ENCODE measurements at regions not wholly inside any gene's neighbourhood (a gene's known extent, or its start where the extent isn't known, plus 50 kb on each side); places are given as distances from the start of the nearest gene placed in this dataset.
A peak's percentile ranks its signal among the peaks of the same experiment; 100 is the strongest.

DNA sequence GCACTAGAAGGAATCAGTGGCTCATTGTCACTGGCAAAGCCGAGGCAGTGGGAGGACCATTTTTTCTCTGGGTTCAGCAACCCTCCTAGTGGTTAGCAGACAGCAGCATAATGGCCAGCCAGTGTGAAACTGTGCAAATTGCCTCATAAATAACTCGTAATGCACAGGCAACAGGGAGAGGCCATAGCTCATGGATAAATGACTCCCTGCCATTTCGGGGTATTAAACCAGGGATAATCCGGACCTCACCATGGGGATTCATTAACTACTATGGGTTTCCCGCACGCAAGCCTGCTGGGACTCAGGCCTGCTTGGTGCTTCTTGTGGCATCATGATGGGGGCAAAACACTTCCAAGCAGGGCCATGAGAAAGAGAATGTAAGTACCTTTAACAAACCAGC lies 158.2 kb upstream of the CHD6 start:
- Mint-ChIP-seq H3K4me1 (no peaks in the 10 kb centered on the region), H3K9me3 (ENCODE audit: low read depth) (no peaks in the 10 kb centered on the region), H3K36me3 (ENCODE audit: low read depth) (no peaks in the 10 kb centered on the region), H3K4me3 (no peak overlapping the region), H3K27ac (no peak overlapping the region), H3K27me3 (peaks cover 15% of the 10 kb centered on the region)
- intact Hi-C loops (cut with DNase I, micrococcal nuclease): no loop called here
- POLR2A ChIA-PET: no interaction called here
- ATAC-seq (no peak), DNase-seq (no peak)
- CTCF ChIA-PET: no interaction called here

GRCh38 chr20:41774291-41774690 lies 156.1 kb upstream of the CHD6 start:
- no peaks in the 10 kb centered on the region for H3K9me3 Mint-ChIP-seq (ENCODE audit: low read depth)
- no peaks in the 10 kb centered on the region for H3K4me1 Mint-ChIP-seq
- CTCF ChIA-PET: no interaction called here
- DNase-seq: no peak
- ATAC-seq: no peak
- intact Hi-C loops (cut with DNase I, micrococcal nuclease): no loop called here
- no peak overlapping the region for H3K27ac Mint-ChIP-seq
- H3K4me3 Mint-ChIP-seq: no peak overlapping the region
- no peaks in the 10 kb centered on the region for H3K36me3 Mint-ChIP-seq (ENCODE audit: low read depth)
- peaks cover 13% of the 10 kb centered on the region for H3K27me3 Mint-ChIP-seq
- POLR2A ChIA-PET: no interaction called here

DNA sequence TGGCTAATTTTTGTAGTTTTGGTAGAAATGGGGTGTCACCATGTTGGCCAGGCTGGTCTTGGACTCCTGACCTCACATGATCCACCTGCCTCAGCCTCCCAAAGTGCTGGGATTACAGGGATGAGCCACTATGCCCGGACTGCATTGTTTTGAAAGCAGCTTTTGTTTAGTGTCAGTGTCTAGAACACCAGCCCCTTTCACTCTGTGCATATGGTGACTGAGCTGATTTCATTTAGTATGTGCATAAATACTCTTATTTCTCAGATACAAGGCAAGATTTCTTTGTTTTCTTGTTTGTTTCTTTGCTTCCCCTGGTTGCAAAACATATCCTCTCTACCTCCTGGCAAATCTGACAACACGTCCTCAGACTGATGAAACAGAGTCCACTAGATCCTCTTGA lies 152.8 kb upstream of the CHD6 start:
- DNase-seq (no peak), ATAC-seq (no peak)
- Mint-ChIP-seq H3K27me3 (peaks cover 9% of the 10 kb centered on the region), H3K36me3 (ENCODE audit: low read depth) (peaks cover under 1% of the 10 kb centered on the region), H3K27ac (no peak overlapping the region), H3K4me3 (no peak overlapping the region), H3K9me3 (ENCODE audit: low read depth) (no peaks in the 10 kb centered on the region), H3K4me1 (no peaks in the 10 kb centered on the region)
- intact Hi-C loops (cut with DNase I, micrococcal nuclease): no loop called here
- ChIA-PET POLR2A (no interaction called here), CTCF (no interaction called here)

DNA sequence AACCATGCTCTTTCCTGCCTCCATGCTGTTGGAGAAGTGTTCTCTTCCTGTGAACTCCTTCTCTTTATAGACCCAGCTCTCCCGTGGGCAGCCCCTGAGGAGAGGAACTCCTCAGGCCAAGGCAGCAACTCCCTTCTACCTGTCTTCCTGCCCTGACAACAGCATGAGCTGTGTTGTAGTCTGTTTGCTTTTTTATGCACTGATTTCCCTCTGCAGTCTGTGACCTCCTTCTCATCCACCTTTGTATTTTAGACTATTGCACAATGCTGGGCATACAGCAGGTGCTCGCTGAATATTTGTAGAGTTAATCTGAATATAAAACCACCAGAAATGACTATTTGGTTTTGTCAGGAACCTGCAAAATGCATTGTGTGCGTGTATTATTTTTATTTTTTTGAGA lies 152.2 kb upstream of the CHD6 start:
- H3K4me1 Mint-ChIP-seq: no peaks in the 10 kb centered on the region
- H3K36me3 Mint-ChIP-seq (ENCODE audit: low read depth): peaks cover 2% of the 10 kb centered on the region
- DNase-seq (no peak), ATAC-seq (no peak)
- no peak overlapping the region for H3K27ac Mint-ChIP-seq
- intact Hi-C loops (cut with DNase I, micrococcal nuclease): no loop called here
- ChIA-PET CTCF (no interaction called here), POLR2A (no interaction called here)
- H3K9me3 Mint-ChIP-seq (ENCODE audit: low read depth): no peaks in the 10 kb centered on the region
- H3K4me3 Mint-ChIP-seq: no peak overlapping the region
- peaks cover 9% of the 10 kb centered on the region for H3K27me3 Mint-ChIP-seq

DNA sequence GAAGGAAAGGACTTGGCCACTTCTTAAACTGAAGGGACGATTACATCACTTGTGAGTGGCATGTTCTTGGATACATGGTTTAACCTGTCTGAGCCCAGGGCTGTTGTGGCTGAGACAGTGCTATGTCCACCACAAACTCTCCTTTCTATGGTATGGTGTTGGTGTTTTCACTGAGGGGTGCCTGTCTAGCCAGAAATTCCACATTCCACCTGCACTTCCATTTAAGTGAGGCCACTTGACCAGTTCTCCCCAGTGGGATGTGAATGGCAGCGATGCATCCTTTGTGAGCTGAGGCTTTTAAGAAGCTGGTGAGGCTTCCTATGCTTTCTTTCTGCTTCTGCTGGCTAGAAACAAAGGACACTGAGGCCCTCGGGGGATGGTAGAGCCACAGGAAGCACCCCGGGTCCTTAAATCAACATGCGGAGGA lies 151.4 kb upstream of the CHD6 start:
- no peak overlapping the region for H3K27ac Mint-ChIP-seq
- H3K9me3 Mint-ChIP-seq (ENCODE audit: low read depth): no peaks in the 10 kb centered on the region
- ChIA-PET CTCF (no interaction called here), POLR2A (no interaction called here)
- DNase-seq (no peak), ATAC-seq (no peak)
- no peak overlapping the region for H3K4me3 Mint-ChIP-seq
- H3K36me3 Mint-ChIP-seq (ENCODE audit: low read depth): peaks cover 2% of the 10 kb centered on the region
- H3K4me1 Mint-ChIP-seq: no peaks in the 10 kb centered on the region
- H3K27me3 Mint-ChIP-seq: peaks cover 4% of the 10 kb centered on the region
- intact Hi-C loops (cut with DNase I, micrococcal nuclease): no loop called here

- no peak for ATAC-seq
- intact Hi-C loops (cut with DNase I, micrococcal nuclease): no loop called here
- CTCF ChIA-PET: interaction anchor here (0.7 kb wide), 1 partner anchor 844 kb away, joined by 3 read pairs; no protein-coding TSS in a partner anchor
- POLR2A ChIA-PET: no interaction called here
- Mint-ChIP-seq H3K9me3 (ENCODE audit: low read depth) (no peaks in the 10 kb centered on the region), H3K4me3 (no peak overlapping the region), H3K27ac (no peak overlapping the region), H3K36me3 (ENCODE audit: low read depth) (no peaks in the 10 kb centered on the region), H3K4me1 (no peaks in the 10 kb centered on the region), H3K27me3 (peaks cover 16% of the 10 kb centered on the region)
- DNase-seq: no peak
Measured at GRCh38 chr20:41750137-41750536, 132.0 kb upstream of the CHD6 start.

DNA sequence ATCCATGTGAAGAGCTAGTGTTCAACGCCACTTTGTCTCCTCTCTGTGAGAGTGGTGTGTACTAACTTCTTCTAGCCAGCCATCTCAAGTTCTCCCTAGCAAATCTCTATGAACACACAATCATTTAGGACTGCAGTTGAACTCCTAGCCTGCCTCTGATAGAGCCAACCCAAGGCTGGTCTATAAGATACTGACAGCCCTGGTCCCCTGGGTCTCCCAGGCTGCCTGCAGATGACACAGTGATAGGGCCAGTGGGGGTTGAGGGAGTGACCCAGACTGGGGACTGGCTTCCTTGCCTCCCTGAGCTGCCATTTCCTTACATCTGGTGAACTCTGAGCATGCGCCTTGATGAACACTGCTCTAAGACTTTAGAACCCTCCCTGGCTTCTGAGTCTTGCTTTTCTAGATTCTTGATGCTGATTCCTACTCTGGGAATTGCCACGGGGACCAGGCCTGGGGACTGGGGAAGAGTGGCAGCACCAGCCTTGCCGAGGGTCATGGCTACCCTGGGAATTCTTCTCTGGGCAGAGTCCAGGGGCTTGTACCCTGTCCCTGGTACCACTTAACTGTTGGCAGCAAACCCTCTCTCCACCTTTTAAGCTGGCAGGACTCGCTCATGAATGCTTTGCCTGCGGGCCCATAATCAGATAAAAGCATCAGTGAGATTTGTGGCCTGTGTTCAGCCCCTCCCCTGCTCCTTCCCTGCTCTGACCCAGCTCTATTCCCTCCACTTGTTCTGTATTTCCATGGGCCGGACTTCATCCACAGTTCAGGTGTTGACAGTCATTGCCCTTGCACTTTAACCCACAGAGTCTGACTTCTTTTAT lies 130.8 kb upstream of the CHD6 start:
- H3K27ac Mint-ChIP-seq: no peak overlapping the region
- H3K36me3 Mint-ChIP-seq (ENCODE audit: low read depth): no peaks in the 10 kb centered on the region
- H3K27me3 Mint-ChIP-seq: peaks cover 21% of the 10 kb centered on the region
- intact Hi-C loops (cut with DNase I, micrococcal nuclease): no loop called here
- no peaks in the 10 kb centered on the region for H3K9me3 Mint-ChIP-seq (ENCODE audit: low read depth)
- CTCF ChIA-PET: no interaction called here
- H3K4me3 Mint-ChIP-seq: no peak overlapping the region
- ATAC-seq (no peak), DNase-seq (no peak)
- no peaks in the 10 kb centered on the region for H3K4me1 Mint-ChIP-seq
- POLR2A ChIA-PET: no interaction called here

DNA sequence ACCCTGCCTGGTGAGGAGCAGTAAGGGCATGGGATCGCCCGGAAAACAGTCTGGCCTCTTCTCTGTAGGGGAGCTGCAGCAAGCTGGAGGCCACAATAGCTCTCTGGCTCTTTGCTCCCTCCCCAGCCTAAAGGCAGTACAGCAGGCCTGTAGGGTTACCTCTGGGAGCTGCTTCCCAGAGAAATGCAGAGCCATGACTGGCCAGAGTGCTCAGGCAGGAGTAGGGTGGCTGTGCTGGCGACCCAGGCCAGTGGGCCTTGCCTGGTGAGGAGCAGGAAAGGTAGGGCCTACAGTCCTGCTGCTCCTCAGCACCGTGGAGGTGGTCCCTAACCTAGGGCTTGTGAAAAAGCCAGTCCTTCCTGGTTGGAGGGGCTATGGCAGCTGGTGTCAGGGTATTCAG lies 129.9 kb upstream of the CHD6 start:
- Mint-ChIP-seq H3K36me3 (ENCODE audit: low read depth) (no peaks in the 10 kb centered on the region), H3K4me3 (no peak overlapping the region), H3K9me3 (ENCODE audit: low read depth) (no peaks in the 10 kb centered on the region), H3K4me1 (no peaks in the 10 kb centered on the region), H3K27me3 (peaks cover 18% of the 10 kb centered on the region), H3K27ac (no peak overlapping the region)
- ChIA-PET CTCF (no interaction called here), POLR2A (no interaction called here)
- DNase-seq (no peak), ATAC-seq (no peak)
- intact Hi-C loops (cut with DNase I, micrococcal nuclease): no loop called here

DNA sequence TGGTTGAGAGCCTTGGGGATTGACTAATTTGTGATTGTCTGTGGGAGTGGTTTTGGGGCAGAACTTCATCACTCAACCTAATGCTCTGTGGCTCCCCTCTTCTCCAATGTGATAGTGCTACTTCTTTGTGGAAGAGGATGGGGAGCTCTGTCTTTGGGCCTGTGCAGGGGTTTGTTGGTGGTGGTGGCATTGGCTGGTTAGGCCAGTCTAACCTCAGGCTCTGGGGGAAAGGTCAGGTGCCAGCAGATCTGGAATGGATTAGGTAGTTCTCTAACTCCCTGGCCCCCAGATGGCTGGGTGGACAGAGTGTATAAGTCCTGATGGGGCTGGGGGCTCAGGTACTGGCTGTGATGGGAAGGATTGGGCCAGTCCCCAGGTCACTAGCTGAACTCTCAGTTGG lies 129.0 kb upstream of the CHD6 start:
- H3K4me1 Mint-ChIP-seq: no peaks in the 10 kb centered on the region
- POLR2A ChIA-PET: no interaction called here
- no peaks in the 10 kb centered on the region for H3K36me3 Mint-ChIP-seq (ENCODE audit: low read depth)
- H3K27me3 Mint-ChIP-seq: peaks cover 17% of the 10 kb centered on the region
- ATAC-seq (no peak), DNase-seq (no peak)
- CTCF ChIA-PET: interaction anchor here (0.8 to 1.4 kb wide), 2 partner anchors 9 to 13 kb away, joined by 3 read pairs; no protein-coding TSS in a partner anchor
- intact Hi-C loops (cut with DNase I, micrococcal nuclease): no loop called here
- H3K9me3 Mint-ChIP-seq (ENCODE audit: low read depth): no peaks in the 10 kb centered on the region
- H3K4me3 Mint-ChIP-seq: no peak overlapping the region
- no peak overlapping the region for H3K27ac Mint-ChIP-seq

- DNase-seq (no peak), ATAC-seq (no peak)
- Mint-ChIP-seq H3K27me3 (peaks cover 15% of the 10 kb centered on the region), H3K4me1 (no peaks in the 10 kb centered on the region), H3K27ac (no peak overlapping the region), H3K36me3 (ENCODE audit: low read depth) (no peaks in the 10 kb centered on the region), H3K9me3 (ENCODE audit: low read depth) (no peaks in the 10 kb centered on the region), H3K4me3 (no peak overlapping the region)
- intact Hi-C loops (cut with DNase I, micrococcal nuclease): no loop called here
- ChIA-PET POLR2A (no interaction called here), CTCF (interaction anchor here (0.8 to 1.4 kb wide), 2 partner anchors 8 to 12 kb away, joined by 3 read pairs; no protein-coding TSS in a partner anchor)
Measured at GRCh38 chr20:41746635-41747034, 128.5 kb upstream of the CHD6 start.

DNA sequence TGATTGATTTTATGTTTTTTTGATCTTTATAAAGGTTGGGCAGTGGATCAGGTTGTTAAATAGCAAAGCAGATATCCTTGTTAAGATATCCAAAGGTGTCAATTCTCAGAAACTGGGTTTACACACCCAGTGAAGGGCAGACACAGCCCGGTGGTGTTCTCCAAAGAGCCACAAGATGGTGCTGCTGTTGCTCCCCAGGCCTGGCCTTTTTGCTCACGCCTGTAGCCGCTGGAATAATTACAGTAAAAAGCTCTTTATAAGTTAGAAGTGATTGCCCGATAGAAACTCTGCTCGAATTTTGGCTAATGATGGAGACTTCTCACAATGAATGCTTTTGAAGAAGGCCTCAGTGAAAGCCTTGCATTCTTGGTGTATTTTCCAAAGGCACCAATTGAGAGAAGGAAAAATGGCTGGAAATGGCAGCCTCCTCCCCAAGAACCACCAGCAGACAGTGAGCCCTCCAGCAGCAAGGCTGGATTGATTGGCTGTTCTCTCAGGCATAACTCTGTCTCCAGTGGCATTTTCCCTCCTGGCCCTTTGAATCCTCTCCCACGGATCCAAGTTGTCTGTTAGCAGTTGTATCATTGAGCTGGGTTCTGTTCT lies 120.5 kb upstream of the CHD6 start:
- ATAC-seq (peak; percentile 81), DNase-seq (peak; percentile 74)
- ChIA-PET POLR2A (no interaction called here), CTCF (interaction anchor here (0.6 to 2.0 kb wide), 12 partner anchors 8 to 1671 kb away, joined by 3 to 12 read pairs (median 3); no protein-coding TSS in a partner anchor)
- no peaks in the 10 kb centered on the region for H3K4me1 Mint-ChIP-seq
- H3K9me3 Mint-ChIP-seq (ENCODE audit: low read depth): peaks cover 5% of the 10 kb centered on the region
- intact Hi-C loops (cut with DNase I, micrococcal nuclease): loop anchor here in 1 of 2 experiments (1.0 to 5.0 kb wide), 4 partner anchors 279 to 1669 kb away; no protein-coding TSS in a partner anchor
- no peak overlapping the region for H3K4me3 Mint-ChIP-seq
- no peaks in the 10 kb centered on the region for H3K27me3 Mint-ChIP-seq
- no peaks in the 10 kb centered on the region for H3K36me3 Mint-ChIP-seq (ENCODE audit: low read depth)
- no peak overlapping the region for H3K27ac Mint-ChIP-seq

GRCh38 chr20:41735949-41736348 lies 117.8 kb upstream of the CHD6 start:
- ATAC-seq: no peak
- H3K36me3 Mint-ChIP-seq (ENCODE audit: low read depth): no peaks in the 10 kb centered on the region
- ChIA-PET POLR2A (no interaction called here), CTCF (interaction anchor here (1.4 to 3.2 kb wide), 3 partner anchors 14 to 1673 kb away, joined by 4 to 12 read pairs (median 6); no protein-coding TSS in a partner anchor)
- H3K9me3 Mint-ChIP-seq (ENCODE audit: low read depth): peaks cover 5% of the 10 kb centered on the region
- intact Hi-C loops (cut with DNase I, micrococcal nuclease): loop anchor here in 1 of 2 experiments (5.0 kb wide), 2 partner anchors 281 to 1671 kb away; no protein-coding TSS in a partner anchor
- no peaks in the 10 kb centered on the region for H3K4me1 Mint-ChIP-seq
- H3K4me3 Mint-ChIP-seq: no peak overlapping the region
- H3K27ac Mint-ChIP-seq: no peak overlapping the region
- no peak for DNase-seq
- H3K27me3 Mint-ChIP-seq: no peaks in the 10 kb centered on the region
